GM21515 (cell line): ENCODE measurements at regions not wholly inside any gene's neighbourhood (a gene's known extent, or its start where the extent isn't known, plus 50 kb on each side); places are given as distances from the start of the nearest gene placed in this dataset.
"Not testable (repeated sequence)": the region's sequence is repeated elsewhere in the genome, so short reads cannot be mapped to it uniquely, and the experiment has no call there.

Source experiments
- ATAC-seq: cut with Tn5 transposase; IDR thresholded peaks from one replicate; pipeline ENCODE4 v1.9.1; 2021; ENCODE audit not compliant: unreplicated experiment

GRCh38 chr2:187862715-187863114, 308.5 kb upstream of the TFPI start:
- no peak for ATAC-seq

DNA sequence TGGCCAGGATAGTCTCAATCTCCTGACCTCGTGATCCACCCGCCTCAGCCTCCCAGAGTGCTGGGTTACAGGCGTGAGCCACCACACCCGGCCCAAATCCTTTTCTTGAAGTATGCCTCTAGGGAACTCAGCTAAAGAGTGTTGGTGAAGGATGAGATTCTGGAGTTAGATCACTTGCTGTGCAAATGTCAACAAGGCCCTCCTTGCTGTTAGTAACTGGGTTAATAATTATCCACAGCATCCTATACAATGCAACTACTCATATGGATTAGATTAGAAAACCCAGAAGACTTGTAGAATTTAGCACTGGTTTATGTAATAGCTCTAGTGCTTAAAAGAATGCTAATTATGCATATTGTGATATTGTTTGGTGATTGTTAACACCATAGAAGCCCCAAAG, 310.8 kb upstream of the TFPI start:
- ATAC-seq = no peak

DNA sequence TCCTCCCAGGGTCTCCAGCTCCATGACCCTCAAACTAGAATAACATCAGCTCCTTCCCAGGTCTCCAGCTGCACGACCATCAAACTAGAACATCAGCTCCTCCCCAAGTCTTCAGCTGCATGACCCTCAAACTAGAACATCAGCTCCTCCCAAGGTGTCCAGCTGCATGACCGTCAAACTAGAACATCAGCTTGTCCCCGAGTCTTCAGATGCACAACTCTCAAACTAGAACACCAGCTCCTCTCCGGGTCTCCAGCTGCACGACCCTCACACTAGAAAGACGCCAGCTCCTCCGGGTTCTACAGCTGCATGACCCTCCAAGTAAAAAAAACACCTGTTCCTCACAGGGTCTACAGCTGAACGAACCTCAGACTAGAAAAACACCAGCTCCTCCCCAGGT, 312.9 kb upstream of the TFPI start:
- no peak for ATAC-seq

GRCh38 chr2:187869195-187869594, 315.0 kb upstream of the TFPI start:
- ATAC-seq = no peak

DNA sequence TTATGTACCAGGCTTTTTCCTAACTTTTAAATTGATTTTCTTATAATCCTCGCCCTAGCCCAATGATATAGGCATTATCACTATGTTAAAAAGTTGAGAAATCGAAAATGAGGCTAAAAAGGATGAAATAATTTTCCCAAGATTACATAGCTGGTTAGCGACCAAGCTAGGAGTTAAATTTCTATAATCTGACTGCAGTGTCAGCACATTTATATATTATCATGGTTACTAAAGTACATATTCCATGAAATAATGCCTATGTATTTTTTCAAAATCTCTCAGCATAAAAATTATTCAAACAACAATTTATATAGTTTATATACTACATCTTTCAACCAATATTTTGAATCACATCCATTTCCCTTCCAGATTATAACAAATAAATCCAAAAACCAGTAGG, 317.3 kb upstream of the TFPI start:
- ATAC-seq = no peak

- ATAC-seq = no peak
Observed at GRCh38 chr2:187873132-187873531, 318.9 kb upstream of the TFPI start.

GRCh38 chr2:187874786-187875185, 320.6 kb upstream of the TFPI start:
- ATAC-seq = no peak

DNA sequence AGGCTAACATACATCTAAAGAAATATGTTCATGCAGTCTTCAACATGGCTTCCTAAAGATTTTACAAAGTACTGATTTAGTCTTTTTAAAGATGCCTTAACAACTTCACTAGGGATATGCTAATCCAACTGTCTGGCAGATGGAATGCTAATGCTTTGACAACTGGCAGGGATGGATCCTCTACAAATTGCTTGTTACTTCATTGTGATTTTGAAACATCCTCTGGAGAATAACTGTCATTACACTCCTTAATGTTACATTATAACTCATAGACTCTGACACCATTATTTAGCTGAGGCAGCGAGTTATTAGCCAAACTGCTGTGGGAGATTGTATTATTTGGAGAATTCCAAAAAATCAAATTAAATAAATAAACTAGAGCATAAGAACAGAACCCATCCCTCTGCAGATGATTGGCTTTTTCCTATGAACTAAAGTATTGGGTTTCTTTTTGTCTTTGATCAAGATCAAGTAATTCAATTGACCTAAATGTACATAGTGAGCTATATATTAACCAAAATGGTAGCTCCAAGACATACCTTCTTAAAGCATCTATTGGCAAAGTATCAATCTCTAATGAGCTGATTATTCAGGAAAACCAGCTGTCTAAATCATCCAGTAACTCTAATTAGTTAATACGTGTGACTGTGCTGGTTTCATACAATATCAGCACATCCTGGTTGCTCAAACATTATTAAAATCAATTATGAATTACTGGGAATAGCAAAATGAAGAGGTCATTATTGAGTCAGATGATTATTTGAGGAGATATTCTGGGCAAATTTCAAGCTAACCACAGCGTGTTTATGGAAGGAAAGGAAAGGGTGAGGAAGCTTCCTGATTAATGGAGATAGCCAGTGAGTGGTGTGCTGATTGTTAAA, 321.3 kb upstream of the TFPI start:
- no peak for ATAC-seq

- ATAC-seq = no peak
Observed at GRCh38 chr2:187876554-187876953, 322.3 kb upstream of the TFPI start.

DNA sequence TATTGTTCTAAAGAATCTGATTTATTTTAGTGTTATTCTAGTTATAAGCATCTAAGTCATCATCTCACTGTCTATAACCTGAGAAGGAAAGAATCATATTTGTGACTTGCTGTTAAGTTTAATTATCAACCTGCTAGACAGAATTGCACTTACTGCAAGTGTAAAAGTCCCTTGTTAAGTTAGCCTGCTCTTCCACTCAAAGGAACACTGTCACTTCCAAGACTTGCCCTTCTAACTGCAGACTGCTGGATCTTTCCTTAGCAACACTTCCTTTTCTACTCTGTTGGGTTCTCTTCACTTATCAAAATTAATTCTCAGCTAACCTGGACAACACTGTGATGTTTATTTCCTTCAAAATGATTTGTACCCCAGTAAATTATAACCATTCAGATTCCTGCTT, 323.2 kb upstream of the TFPI start:
- ATAC-seq = no peak

DNA sequence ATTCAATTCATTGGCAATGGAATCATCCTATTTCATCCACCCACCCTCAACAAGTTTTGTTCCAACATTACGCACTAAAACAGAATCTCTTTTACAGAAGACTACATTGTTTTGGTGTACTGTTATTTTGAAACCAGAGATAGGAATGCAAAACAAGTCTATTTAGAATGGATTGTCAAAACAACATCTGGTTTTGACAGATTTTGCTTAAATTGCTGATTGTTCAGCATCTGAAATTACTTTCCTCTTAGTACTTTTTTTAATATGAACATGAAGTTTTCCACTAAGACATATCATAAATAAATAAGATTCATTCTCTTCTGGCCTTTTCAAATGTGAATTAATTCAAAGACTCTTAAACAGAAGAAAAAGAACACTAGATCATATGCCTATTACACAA, 323.9 kb upstream of the TFPI start:
- no peak for ATAC-seq

DNA sequence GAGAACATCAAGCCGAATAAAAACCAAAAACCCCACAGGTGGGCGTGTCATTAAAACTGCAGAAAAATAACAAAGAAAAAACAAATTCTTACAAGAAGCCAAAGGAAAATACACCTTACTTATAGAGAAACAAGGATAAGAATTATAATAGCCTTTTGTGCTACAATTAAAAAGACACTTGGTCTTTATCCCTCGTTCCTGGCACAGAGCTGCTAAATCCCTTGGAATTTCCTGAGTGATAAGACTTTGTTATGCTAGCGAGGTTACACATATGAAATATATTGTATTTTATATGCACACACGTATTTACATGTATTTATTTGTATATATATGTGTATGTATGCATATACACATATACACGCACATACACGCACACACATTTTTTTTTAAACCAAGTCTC, 325.3 kb upstream of the TFPI start:
- ATAC-seq = no peak

GRCh38 chr2:187884003-187884402, 329.8 kb upstream of the TFPI start:
- ATAC-seq = no peak

DNA sequence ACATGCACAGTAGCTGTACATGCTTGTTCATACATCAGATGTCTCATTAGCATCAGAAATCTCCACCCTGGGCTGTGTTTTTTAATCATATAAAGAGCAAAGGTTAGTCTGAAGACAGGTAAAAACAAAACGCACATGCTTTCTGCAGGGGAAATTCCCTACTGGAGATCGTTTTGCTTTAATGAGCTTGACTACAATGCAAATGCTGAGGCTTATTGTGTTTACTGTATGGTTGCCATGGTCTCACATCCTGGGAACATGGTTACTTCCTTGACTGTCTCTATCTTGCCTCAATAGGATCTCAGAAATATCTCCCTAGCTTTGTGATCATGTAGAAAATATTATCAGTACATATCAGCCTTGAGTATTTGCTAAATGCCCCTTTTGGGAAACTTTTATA, 336.5 kb upstream of the TFPI start:
- ATAC-seq = no peak

- no peak for ATAC-seq
Observed at GRCh38 chr2:187900021-187900420, 345.8 kb upstream of the TFPI start.

GRCh38 chr2:187906021-187906420, 351.8 kb upstream of the TFPI start:
- no peak for ATAC-seq

DNA sequence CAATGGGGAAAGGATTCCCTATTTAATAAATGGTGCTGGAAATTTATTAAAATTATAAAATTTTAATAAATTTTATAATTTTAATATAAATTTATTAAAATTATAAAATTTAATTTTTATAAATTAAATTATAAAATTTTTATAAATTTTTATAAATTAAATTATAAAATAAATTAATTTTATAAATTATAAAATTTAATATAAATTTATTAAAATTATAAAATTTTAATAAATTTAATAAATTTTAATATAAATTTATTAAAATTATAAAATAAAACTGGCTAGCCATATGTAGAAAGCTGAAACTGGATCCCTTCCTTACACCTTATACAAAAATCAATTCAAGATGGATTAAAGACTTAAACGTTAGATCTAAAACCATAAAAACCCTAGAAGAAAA, 356.7 kb upstream of the TFPI start:
- ATAC-seq = not testable (repeated sequence)

- ATAC-seq = no peak
Observed at GRCh38 chr2:187912950-187913349, 358.7 kb upstream of the TFPI start.

DNA sequence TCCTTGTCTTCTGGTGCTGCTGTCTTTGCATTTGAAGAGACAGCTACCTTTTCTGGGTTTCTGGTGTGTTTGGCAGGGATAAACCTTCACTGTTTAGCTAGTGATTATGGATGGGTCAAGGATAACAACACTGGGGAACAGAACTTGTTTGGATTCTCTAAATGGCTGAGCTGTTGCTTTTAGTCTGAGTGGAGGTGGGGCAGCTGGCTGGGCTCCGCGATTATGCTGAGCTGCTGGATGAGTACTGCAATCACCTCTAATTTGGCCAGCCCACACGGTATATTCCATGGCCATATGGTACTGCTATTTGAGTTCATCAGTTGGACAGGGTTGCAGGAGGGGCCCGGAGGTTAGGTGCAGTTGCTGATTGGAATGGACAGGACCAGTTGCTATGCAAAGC, 361.6 kb upstream of the TFPI start:
- ATAC-seq = no peak

DNA sequence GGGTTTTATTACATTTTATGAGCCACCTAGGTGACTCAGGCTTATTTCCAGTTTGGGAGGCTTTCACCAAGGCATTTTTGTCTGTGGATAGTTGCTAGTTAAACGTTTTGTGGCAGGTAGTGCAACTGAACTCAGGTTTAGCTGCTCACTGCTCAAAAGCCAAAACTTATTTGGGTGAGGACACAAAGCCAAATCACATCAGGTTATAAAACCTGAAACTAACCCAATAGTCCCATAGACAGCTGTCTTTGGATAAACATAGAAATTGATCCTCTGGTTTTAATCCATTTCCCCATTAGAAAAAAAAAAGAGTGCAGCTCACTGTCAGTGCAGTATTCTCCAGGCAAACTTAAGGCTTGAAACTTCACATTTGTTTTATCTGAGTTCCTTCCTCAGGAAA, 362.6 kb upstream of the TFPI start:
- ATAC-seq = no peak

DNA sequence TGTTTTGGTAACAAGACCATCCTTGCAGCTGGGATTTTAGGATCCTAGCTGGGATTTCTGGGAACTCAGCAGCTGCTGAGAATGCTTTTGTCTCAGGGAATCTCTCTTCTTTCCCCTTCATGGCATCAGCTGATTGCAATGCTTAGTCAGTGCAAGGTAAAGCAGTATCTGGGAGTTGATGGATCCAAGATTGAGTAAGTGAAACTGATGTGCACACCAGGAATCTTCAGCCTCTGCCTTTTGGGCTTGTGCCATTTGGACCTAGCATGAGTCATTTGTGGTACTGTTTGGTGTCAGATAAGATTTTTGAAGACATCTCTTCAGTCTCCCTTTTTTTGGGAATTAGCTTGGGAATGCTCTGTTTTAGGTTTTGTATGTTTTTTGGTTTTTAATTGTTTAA, 363.3 kb upstream of the TFPI start:
- ATAC-seq = no peak

DNA sequence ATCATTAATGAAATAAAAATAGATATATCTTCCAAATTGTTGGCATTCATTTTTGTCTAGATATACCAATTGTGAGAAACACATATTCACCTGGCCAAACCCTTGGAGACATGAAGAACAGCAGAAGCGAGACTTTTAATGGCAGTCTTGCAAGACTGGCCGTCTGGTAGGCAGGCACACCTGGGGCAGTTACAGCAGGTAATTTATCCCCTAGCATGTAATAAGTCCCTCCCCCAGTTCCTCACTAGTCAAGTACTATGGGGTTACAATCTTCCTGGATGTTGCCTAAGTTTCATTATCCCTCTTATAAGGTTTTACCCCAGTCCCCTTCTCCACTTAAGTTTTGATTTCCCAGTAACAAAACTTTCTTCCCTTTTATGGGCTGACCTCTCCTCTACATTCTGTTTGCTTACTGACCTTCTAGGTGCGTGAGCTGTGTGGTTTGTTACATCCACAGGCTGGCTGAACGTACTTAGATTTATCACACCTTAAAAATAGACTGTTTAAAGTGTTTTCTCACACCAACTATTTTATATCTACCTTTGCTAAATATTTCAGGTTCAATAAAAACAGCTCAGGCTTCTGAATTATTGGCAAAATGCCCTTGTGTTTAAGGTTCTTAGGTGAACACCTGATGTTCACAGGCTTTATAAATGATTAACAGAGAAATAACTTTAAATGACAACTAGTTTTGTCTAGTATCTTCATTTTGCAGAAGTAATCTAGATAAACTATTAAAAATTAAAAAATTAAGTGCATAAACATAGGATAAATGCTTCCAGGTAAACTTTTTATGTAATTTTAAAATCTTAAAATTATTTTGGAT, 365.0 kb upstream of the TFPI start:
- ATAC-seq = no peak
